ENCODE measurements at regions not wholly inside any gene's neighbourhood (a gene's known extent, or its start where the extent isn't known, plus 50 kb on each side); places are given as distances from the start of the nearest gene placed in this dataset.
"Not testable (repeated sequence)": the region's sequence is repeated elsewhere in the genome, so short reads cannot be mapped to it uniquely, and the experiment has no call there.

DNA sequence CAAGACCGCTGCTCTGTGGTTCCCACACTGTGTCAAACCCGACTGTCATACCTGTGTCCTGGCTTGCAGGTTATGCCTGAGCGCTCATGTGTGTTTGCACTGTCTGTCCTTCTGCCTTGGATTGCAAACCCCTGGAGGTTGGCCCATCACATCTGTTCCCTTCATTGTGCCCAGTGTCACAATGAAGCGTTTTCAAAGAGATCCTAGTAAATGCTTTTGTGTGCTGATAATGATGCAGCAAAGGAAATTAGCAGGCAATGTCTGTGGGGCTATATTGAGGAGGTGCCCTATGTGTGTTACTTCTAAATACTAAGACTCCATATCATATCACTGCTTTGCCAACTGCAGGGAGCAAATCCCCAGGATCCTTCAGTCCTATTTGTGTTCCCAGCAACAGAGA lies 424.4 kb upstream of the NFIA start:
- Histone ChIP-seq H4K20me1 (ENCODE audit: insufficient read depth) (no peaks in the 10 kb centered on the region), H2AFZ (ENCODE audit: low read depth, low read length) (no peak overlapping the region), H3K9me2 (ENCODE audit: insufficient read depth, low read length) (no peaks in the 10 kb centered on the region), H3F3A (ENCODE audit: insufficient read depth, low read length, poor library complexity, severe bottlenecking) (no peaks in the 10 kb centered on the region), H3K79me2 (replicated peaks; ENCODE audit: insufficient read depth, low read length) (no peaks in the 10 kb centered on the region), H3K27me3 (ENCODE audit: insufficient read depth, low read depth, low read length) (no peaks in the 10 kb centered on the region), H3K4me3 (ENCODE audit: low read length) (no peak overlapping the region), H3K9me3 (ENCODE audit: low read length) (no peaks in the 10 kb centered on the region), H3K9ac (ENCODE audit: low read length) (no peak overlapping the region), H3K4me2 (ENCODE audit: low read length) (no peak overlapping the region), H3K27ac (ENCODE audit: low read length) (no peak overlapping the region), H3K36me3 (ENCODE audit: insufficient read depth, low read length) (no peaks in the 10 kb centered on the region)
- TF ChIP-seq EZH2 (IDR thresholded peaks at IDR 0.05; ENCODE audit: borderline replicate concordance, insufficient read depth, low read length, poor library complexity, severe bottlenecking) = no peak
- no peak for TF ChIP-seq MXI1 (conservative IDR thresholded peaks at IDR 0.05; ENCODE audit: poor library complexity, severe bottlenecking)
- TF ChIP-seq RAD21 (conservative IDR thresholded peaks at IDR 0.05) = no peak
- TF ChIP-seq TAF1 (IDR thresholded peaks at IDR 0.05; ENCODE audit: low read depth) = no peak
- TF ChIP-seq, protein P1, sequence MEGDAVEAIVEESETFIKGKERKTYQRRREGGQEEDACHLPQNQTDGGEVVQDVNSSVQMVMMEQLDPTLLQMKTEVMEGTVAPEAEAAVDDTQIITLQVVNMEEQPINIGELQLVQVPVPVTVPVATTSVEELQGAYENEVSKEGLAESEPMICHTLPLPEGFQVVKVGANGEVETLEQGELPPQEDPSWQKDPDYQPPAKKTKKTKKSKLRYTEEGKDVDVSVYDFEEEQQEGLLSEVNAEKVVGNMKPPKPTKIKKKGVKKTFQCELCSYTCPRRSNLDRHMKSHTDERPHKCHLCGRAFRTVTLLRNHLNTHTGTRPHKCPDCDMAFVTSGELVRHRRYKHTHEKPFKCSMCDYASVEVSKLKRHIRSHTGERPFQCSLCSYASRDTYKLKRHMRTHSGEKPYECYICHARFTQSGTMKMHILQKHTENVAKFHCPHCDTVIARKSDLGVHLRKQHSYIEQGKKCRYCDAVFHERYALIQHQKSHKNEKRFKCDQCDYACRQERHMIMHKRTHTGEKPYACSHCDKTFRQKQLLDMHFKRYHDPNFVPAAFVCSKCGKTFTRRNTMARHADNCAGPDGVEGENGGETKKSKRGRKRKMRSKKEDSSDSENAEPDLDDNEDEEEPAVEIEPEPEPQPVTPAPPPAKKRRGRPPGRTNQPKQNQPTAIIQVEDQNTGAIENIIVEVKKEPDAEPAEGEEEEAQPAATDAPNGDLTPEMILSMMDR (IDR thresholded peaks at IDR 0.05; ENCODE audit: poor library complexity, severe bottlenecking) = no peak
- TF ChIP-seq, protein P2, sequence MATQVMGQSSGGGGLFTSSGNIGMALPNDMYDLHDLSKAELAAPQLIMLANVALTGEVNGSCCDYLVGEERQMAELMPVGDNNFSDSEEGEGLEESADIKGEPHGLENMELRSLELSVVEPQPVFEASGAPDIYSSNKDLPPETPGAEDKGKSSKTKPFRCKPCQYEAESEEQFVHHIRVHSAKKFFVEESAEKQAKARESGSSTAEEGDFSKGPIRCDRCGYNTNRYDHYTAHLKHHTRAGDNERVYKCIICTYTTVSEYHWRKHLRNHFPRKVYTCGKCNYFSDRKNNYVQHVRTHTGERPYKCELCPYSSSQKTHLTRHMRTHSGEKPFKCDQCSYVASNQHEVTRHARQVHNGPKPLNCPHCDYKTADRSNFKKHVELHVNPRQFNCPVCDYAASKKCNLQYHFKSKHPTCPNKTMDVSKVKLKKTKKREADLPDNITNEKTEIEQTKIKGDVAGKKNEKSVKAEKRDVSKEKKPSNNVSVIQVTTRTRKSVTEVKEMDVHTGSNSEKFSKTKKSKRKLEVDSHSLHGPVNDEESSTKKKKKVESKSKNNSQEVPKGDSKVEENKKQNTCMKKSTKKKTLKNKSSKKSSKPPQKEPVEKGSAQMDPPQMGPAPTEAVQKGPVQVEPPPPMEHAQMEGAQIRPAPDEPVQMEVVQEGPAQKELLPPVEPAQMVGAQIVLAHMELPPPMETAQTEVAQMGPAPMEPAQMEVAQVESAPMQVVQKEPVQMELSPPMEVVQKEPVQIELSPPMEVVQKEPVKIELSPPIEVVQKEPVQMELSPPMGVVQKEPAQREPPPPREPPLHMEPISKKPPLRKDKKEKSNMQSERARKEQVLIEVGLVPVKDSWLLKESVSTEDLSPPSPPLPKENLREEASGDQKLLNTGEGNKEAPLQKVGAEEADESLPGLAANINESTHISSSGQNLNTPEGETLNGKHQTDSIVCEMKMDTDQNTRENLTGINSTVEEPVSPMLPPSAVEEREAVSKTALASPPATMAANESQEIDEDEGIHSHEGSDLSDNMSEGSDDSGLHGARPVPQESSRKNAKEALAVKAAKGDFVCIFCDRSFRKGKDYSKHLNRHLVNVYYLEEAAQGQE (IDR thresholded peaks at IDR 0.05; ENCODE audit: borderline replicate concordance) = no peak
- TF ChIP-seq POLR2AphosphoS5 (IDR thresholded peaks at IDR 0.05) = no peak
- TF ChIP-seq EP300 (conservative IDR thresholded peaks at IDR 0.05; ENCODE audit: poor library complexity, severe bottlenecking) = no peak
- no peak for TF ChIP-seq SMC3 (conservative IDR thresholded peaks at IDR 0.05; ENCODE audit: poor library complexity)

DNA sequence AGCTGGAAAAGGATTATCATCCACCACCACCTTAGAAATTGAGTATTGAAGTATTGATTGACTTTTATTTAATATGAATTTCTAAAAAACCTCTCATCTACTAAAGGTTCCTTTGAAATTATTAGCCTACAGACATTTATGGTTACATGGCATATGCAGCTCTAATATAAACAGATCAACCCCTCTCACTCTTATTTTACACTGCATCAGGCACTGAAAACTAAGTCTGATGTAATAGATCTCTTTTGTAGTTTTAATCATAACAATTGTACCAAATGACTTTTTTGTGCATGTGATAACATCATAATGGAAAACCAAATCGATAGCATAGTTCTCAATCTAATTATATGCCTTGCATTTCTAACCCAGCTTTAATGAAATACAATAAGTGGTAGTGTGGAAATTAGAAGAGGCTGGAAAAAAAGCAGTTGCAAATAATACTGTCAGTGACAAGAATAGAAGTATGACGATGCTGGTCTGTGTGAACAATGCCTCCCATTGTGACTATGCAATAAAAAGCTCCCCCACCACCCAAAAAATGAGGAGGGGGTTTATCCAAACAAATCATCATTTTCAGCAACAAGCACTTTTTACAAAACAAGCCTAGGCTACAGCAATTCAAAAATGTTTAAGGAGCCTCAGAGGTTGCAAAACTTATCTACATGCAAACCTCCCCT lies 426.5 kb upstream of the NFIA start:
- Histone ChIP-seq H3K27ac (ENCODE audit: low read length) (no peak overlapping the region), H3K4me3 (ENCODE audit: low read length) (no peak overlapping the region), H3K4me2 (ENCODE audit: low read length) (no peak overlapping the region), H3K27me3 (ENCODE audit: insufficient read depth, low read depth, low read length) (no peaks in the 10 kb centered on the region), H3K9me3 (ENCODE audit: low read length) (no peaks in the 10 kb centered on the region), H3K9ac (ENCODE audit: low read length) (no peak overlapping the region), H3K9me2 (ENCODE audit: insufficient read depth, low read length) (no peaks in the 10 kb centered on the region), H3K36me3 (ENCODE audit: insufficient read depth, low read length) (no peaks in the 10 kb centered on the region), H2AFZ (ENCODE audit: low read depth, low read length) (no peak overlapping the region), H4K20me1 (ENCODE audit: insufficient read depth) (no peaks in the 10 kb centered on the region), H3F3A (ENCODE audit: insufficient read depth, low read length, poor library complexity, severe bottlenecking) (no peaks in the 10 kb centered on the region), H3K79me2 (replicated peaks; ENCODE audit: insufficient read depth, low read length) (no peaks in the 10 kb centered on the region)
- TF ChIP-seq MXI1 (conservative IDR thresholded peaks at IDR 0.05; ENCODE audit: poor library complexity, severe bottlenecking) (no peak), EP300 (conservative IDR thresholded peaks at IDR 0.05; ENCODE audit: poor library complexity, severe bottlenecking) (no peak), SMC3 (conservative IDR thresholded peaks at IDR 0.05; ENCODE audit: poor library complexity) (no peak), POLR2AphosphoS5 (IDR thresholded peaks at IDR 0.05) (no peak), EZH2 (IDR thresholded peaks at IDR 0.05; ENCODE audit: borderline replicate concordance, insufficient read depth, low read length, poor library complexity, severe bottlenecking) (no peak), TAF1 (IDR thresholded peaks at IDR 0.05; ENCODE audit: low read depth) (no peak)
- TF ChIP-seq, protein P1 (IDR thresholded peaks at IDR 0.05; ENCODE audit: poor library complexity, severe bottlenecking) = no peak

DNA sequence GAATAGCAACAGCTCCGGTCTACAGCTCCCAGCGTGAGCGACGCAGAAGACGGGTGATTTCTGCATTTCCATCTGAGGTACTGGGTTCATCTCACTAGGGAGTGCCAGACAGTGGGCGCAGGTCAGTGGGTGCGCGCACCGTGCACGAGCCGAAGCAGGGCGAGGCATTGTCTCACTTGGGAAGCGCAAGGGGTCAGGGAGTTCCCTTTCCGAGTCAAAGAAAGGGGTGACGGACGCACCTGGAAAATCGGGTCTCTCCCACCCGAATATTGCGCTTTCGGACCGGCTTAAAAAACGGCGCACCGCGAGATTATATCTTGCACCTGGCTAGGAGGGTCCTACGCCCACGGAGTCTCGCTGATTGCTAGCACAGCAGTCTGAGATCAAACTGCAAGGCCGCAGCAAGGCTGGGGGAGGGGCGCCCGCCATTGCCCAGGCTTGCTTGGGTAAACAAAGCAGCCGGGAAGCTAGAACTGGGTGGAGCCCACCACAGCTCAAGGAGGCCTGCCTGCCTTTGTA lies 442.3 kb upstream of the NFIA start:
- not testable (repeated sequence) for H3K27ac ChIP-seq (ENCODE audit: low read length); H4K20me1 ChIP-seq (ENCODE audit: insufficient read depth); H3K27me3 ChIP-seq (ENCODE audit: insufficient read depth, low read depth, low read length); H3K4me2 ChIP-seq (ENCODE audit: low read length); H2AFZ ChIP-seq (ENCODE audit: low read depth, low read length); H3K79me2 ChIP-seq (replicated peaks; ENCODE audit: insufficient read depth, low read length); H3F3A ChIP-seq (ENCODE audit: insufficient read depth, low read length, poor library complexity, severe bottlenecking); H3K36me3 ChIP-seq (ENCODE audit: insufficient read depth, low read length); H3K9me2 ChIP-seq (ENCODE audit: insufficient read depth, low read length); H3K9ac ChIP-seq (ENCODE audit: low read length); H3K9me3 ChIP-seq (ENCODE audit: low read length); H3K4me3 ChIP-seq (ENCODE audit: low read length)
